Femur (tissue), 1 donor: ENCODE measurements at regions not wholly inside any gene's neighbourhood (a gene's known extent, or its start where the extent isn't known, plus 50 kb on each side); places are given as distances from the start of the nearest gene placed in this dataset.

Source experiments
- DNase-seq: peaks from one replicate; pipeline ENCODE4 v3.0.0-alpha.2; 2017

GRCh38 chr6:15715851-15716250 lies 53.0 kb upstream of the DTNBP1 start:
- no peak for DNase-seq

GRCh38 chr6:15715060-15715459 lies 52.2 kb upstream of the DTNBP1 start:
- no peak for DNase-seq

- no peak for DNase-seq
These were observed 51.8 kb upstream of the DTNBP1 start for GRCh38 chr6:15714658-15715057.

GRCh38 chr6:15713325-15713724 lies 50.5 kb upstream of the DTNBP1 start:
- no peak for DNase-seq

- no peak for DNase-seq
These were observed 50.0 kb upstream of the DTNBP1 start for GRCh38 chr6:15712797-15713196.
